ENCODE measurements at regions not wholly inside any gene's neighbourhood (a gene's known extent, or its start where the extent isn't known, plus 50 kb on each side); places are given as distances from the start of the nearest gene placed in this dataset.

- Histone ChIP-seq H3K4ac (ENCODE audit: low read depth, low read length) (no peak overlapping the region), H4K8ac (replicated peaks; ENCODE audit: insufficient read length, low read depth, low read length) (no peak overlapping the region), H3K27me3 (ENCODE audit: insufficient read depth, low read length) (no peaks in the 10 kb centered on the region), H3K4me1 (ENCODE audit: insufficient read depth, low read length) (no peaks in the 10 kb centered on the region), H2BK15ac (ENCODE audit: low read depth, low read length) (no peak overlapping the region), H2BK12ac (ENCODE audit: insufficient read length, low read depth, low read length) (no peak overlapping the region), H2AFZ (ENCODE audit: low read length) (no peak overlapping the region), H4K91ac (ENCODE audit: insufficient read length, low read depth, low read length) (no peak overlapping the region), H3K79me2 (ENCODE audit: insufficient read depth, low read length) (no peaks in the 10 kb centered on the region), H3K23ac (ENCODE audit: insufficient read length, low read depth, low read length) (no peak overlapping the region), H2BK20ac (ENCODE audit: low read depth, low read length, poor library complexity, severe bottlenecking) (no peak overlapping the region), H3K4me2 (ENCODE audit: insufficient read depth, insufficient read length, low read length) (no peak overlapping the region), H3K9me3 (ENCODE audit: control insufficient read depth, low read depth, low read length) (no peaks in the 10 kb centered on the region), H3T11ph (ENCODE audit: low read length) (no peak overlapping the region), H4K20me1 (ENCODE audit: control insufficient read depth, insufficient read depth, insufficient read length) (no peaks in the 10 kb centered on the region), H3K18ac (ENCODE audit: insufficient read length, low read depth, low read length) (no peak overlapping the region), H3K14ac (ENCODE audit: insufficient read depth, low read length) (no peak overlapping the region), H3K79me1 (ENCODE audit: insufficient read depth, low read depth, low read length, poor library complexity, severe bottlenecking) (no peaks in the 10 kb centered on the region), H3K9ac (ENCODE audit: extremely low read depth, insufficient read length, low read length) (no peak overlapping the region), H4K5ac (ENCODE audit: insufficient read length, low read depth, low read length) (no peak overlapping the region), H3K27ac (ENCODE audit: insufficient read length, low read depth, low read length) (no peak overlapping the region), H2AK5ac (ENCODE audit: insufficient read length, low read length) (no peak overlapping the region), H3K56ac (ENCODE audit: insufficient read length, low read depth, low read length) (no peak overlapping the region), H3K23me2 (ENCODE audit: insufficient read length, low read depth, low read length, poor library complexity, severe bottlenecking) (no peaks in the 10 kb centered on the region), H2BK5ac (ENCODE audit: insufficient read length, low read length) (no peak overlapping the region), H2BK120ac (ENCODE audit: low read depth, low read length, poor library complexity, severe bottlenecking) (no peak overlapping the region)
- Mint-ChIP-seq H3K27ac (peak overlapping the region in 1 of 3 experiments; percentile 70; a peak in 1 of 7 replicates), H3K27me3 (ENCODE audit: low read depth) (peaks cover 1% of the 10 kb centered on the region; the same call in 1 of the 2 replicates), H3K4me1 (peaks cover 6 to 14% of the 10 kb centered on the region in 2 experiments), H3K4me3 (no peak overlapping the region; a peak in 1 of 5 replicates), H3K9me3 (no peaks in the 10 kb centered on the region), H3K36me3 (ENCODE audit: insufficient read depth in 1 of 3, low read depth in 3 of 3) (no peaks in the 10 kb centered on the region)
- no peak for TF ChIP-seq CTCF (conservative IDR thresholded peaks at IDR 0.05)
- peak; percentile 59 for DNase-seq
- no CpG with 5 or more reads among the region's 43 CpGs for WGBS (ENCODE audit: extremely low coverage, insufficient read length, low lambda C conversion rate)
These were observed 83.2 kb upstream of the IRS2 start for GRCh38 chr13:109869312-109870237.
